ENCODE measurements at regions not wholly inside any gene's neighbourhood (a gene's known extent, or its start where the extent isn't known, plus 50 kb on each side); places are given as distances from the start of the nearest gene placed in this dataset.

DNA sequence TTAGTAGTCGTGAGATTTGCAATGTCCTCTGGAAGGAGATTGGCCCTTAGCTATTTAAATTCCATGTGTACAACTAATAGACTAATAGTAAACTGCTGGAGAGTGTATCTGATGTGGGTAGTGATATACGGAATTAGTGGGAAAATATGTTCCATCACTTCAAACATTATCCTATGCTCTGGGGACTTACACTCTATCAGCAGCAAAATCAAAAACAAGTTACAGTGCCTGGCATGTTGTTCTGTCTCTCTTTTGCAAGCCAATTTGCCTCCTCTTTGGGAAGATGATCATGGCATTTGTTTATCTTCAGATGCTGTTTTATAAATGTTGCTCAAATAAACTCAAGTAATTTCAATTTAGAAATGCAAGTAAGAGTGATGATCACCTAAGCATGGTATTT, 311.9 kb upstream of the ACO1 start:
- no peak for TF ChIP-seq POLR2AphosphoS5 (IDR thresholded peaks at IDR 0.05)
- TF ChIP-seq, protein P1, sequence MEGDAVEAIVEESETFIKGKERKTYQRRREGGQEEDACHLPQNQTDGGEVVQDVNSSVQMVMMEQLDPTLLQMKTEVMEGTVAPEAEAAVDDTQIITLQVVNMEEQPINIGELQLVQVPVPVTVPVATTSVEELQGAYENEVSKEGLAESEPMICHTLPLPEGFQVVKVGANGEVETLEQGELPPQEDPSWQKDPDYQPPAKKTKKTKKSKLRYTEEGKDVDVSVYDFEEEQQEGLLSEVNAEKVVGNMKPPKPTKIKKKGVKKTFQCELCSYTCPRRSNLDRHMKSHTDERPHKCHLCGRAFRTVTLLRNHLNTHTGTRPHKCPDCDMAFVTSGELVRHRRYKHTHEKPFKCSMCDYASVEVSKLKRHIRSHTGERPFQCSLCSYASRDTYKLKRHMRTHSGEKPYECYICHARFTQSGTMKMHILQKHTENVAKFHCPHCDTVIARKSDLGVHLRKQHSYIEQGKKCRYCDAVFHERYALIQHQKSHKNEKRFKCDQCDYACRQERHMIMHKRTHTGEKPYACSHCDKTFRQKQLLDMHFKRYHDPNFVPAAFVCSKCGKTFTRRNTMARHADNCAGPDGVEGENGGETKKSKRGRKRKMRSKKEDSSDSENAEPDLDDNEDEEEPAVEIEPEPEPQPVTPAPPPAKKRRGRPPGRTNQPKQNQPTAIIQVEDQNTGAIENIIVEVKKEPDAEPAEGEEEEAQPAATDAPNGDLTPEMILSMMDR (IDR thresholded peaks at IDR 0.05), result no peak

All from esophagus muscularis mucosa (tissue), 3 donors.